Activated CD8-positive, alpha-beta memory T cell treated with anti-CD3 and anti-CD28 coated beads, Interleukin-2, amount 50 U/mL, for 24 hours (primary cell): ENCODE measurements at regions not wholly inside any gene's neighbourhood (a gene's known extent, or its start where the extent isn't known, plus 50 kb on each side); places are given as distances from the start of the nearest gene placed in this dataset.
A peak's percentile ranks its signal among the peaks of the same experiment; 100 is the strongest.
"Not testable (repeated sequence)": the region's sequence is repeated elsewhere in the genome, so short reads cannot be mapped to it uniquely, and the experiment has no call there.

Experiments
- DNase-seq: peaks from one replicate; pipeline ENCODE4 v3.0.0-alpha.2; 2020; ENCODE audit errors: extremely low read depth

DNA sequence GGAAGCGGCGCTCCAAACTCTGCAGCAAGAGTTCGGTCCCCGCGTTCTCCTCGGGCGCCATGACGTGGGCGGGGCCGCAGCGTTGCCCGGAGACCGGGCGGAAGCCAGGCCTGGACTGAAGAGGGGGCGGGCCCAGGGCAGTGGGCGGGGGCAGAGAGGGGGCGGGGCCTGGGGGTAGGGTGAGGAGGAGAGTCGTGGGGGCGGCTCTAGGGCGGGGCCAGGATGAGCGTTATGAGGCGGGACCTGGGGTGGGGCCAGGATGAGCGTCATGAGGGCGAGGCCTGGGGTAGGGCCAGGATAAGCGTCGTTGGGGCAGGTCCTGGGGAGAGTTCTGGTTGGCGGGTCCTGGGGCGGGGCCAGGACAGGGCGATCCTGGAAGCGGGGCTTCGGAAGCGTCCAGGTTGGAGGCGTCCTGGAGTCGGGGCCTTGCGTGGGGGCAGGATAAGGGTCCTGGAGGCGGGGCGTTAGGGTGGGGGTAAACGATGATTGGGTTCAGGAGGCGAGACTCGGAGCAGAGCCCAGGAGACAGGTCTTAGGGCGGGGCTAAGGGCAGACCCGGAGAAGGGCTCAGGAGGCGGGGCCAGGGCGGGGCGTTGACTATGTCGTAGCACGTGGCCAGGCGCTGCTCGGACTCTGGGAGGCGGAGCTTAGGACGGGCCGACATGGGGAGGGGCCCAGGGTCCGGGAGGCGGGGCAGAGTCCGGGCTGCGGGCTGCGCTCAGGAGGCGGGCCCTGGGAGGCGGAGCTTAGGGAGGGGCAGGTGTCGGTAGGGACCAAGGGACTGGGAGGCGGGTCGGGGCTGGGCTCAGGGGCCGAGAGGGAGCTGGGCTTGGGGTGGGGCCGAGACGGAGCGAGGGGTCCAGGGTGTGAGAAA is 131.1 kb upstream of the ALDH3B2 start:
- DNase-seq: peak; percentile 95

DNA sequence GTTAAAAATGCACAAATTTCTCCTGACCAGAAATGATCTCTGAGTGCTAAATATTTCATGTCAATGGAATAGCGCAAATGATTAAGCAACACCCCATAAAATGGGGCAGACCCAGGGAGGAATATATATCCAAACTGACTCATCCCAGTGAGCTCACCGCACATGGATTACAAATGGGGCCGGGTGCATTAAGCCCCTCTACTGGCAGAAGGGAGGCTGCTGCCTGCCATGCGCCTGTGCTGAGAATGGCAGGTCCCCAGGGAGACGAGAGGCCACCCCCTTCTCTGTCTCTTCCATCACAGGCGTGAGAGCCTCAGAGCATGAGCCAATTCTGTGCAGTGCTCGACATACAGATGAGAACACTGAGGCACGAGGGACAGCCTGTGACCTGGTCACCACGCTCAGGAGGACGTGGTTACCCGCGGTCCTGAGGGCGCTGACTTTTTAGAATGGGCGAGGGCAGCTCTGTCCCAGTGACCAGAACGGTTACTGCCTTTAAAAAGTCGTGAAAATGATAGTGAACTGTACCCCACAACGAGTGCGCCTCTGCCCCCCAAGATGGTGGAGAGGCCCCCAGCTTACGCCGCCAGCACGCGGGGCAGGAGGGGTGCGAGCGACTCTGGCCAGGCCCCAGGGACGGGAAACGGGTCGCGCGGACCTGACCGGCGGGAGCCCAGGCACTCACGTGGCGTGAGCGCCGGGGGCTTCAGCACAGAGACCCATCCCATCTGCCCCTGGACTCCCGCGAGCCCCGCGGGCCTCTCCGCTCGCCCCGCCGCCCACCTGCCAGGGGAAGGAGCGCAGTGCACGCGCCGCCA is 130.2 kb upstream of the ALDH3B2 start:
- DNase-seq: not testable (repeated sequence)

DNA sequence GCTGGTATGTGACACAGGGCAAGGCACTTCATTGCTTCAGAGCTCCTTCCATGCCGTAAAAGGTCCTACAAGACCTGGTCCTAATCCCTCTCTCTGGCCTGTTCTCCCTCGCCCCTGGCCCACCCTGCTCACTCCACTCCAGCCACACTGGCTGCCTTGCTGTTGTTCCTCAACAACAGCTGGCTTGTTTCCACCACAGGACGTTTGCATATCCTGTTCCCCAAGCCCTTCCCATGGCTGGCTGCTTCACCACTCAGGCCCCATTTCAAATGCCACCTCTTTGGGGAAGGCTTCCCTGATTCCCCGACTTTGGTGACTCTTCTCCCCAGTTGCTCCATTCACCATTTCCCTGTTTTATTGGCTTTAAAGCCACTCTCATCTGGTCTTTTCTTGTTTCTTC is 129.1 kb upstream of the ALDH3B2 start:
- DNase-seq: not testable (repeated sequence)

DNA sequence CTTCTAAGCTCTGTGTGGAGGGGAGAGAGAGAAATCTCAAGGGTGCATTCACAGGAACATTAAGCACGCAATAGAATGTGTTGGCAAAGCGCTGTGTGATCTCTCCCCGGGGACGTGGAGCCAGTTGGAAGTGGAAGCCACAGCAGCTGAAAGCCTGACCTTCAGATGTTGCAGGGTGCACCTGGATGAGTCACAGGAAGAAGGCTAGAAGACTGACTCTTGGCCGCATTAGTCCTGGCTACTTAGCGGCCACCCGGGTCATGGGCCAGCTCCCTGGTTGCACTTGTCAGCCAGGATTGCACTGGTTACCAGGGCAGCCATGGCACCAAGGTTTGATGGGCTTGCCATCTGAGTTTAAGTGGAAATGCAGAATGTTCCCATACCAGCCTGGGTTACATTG is 128.6 kb upstream of the ALDH3B2 start:
- not testable (repeated sequence) for DNase-seq

DNA sequence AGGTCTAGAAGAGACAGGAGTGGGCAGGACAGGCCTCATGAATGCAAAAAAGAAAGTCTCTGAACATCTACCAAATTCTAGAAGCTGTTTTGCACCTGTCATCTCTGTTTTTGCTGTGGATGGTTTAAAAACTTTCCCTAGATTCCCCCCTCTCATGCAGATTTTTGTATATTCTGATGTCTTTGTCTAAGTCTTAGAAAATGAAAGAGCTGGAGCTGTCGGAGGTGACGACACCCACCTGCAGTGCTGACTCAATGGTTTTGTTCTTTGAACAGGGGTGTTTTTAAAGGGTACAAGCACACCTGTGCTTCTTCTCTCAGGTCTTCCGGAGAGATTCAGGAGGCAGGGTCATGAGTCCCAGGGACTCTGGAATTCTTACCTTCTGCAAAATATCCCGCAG is 128.2 kb upstream of the ALDH3B2 start:
- not testable (repeated sequence) for DNase-seq

DNA sequence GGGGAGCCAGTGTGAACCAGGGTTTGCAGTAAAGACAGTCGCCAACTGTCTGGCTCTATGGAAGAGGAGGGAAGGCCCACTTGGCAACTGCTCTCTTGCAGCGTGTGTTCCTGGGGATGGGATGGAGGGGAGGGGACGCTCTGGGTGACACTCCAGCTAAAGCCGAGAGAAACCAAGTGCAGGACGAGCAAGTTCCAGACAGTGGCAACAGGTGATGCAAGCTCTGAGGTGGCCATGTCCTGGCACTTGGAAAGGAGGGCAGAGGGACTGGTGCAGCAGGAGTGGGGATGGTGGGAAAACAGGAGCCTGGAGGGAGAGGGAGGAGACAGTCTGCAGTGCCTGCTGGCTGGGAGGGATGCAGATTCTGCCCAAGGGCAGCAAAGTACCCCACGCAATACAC is 127.0 kb upstream of the ALDH3B2 start:
- not testable (repeated sequence) for DNase-seq

DNA sequence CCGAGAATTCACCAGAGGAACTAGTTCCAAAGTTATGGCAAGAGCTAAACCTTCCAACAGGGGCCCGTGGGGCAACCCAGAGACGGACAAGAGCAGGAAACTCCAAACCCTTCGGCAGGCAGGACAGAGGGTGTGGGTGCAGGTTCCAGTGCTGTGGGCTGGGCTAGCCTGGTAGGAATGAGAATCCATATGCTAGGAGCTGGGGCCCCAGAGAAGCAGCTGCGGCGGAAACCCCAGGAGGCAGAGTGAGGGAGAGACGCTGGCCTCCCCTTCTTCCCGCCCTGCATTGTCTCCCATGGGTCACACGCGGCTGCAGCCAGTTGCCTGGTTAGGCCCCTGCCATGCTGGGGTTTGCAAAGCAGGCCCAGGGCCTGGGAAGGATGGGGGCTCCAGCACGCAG is 126.2 kb upstream of the ALDH3B2 start:
- not testable (repeated sequence) for DNase-seq

DNA sequence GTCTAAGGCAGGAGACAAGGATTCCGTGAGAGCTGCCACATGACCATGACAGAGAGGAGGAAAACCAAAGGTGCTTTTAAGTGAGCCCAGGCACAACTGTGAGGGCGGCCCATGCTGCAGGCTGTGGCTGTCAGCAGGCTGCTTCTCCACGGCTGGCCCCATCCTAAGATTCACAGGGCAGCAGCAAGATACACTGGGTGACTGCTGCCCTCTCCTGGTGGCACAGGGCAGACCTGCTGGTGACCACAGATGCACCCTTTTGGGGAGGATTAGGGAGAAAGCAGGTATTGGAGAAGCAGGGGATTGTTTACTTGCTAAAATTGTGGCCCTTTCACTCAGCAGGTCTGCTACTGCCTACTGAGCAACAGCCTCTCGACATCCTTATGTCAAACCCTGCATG is 125.4 kb upstream of the ALDH3B2 start:
- DNase-seq: not testable (repeated sequence)

DNA sequence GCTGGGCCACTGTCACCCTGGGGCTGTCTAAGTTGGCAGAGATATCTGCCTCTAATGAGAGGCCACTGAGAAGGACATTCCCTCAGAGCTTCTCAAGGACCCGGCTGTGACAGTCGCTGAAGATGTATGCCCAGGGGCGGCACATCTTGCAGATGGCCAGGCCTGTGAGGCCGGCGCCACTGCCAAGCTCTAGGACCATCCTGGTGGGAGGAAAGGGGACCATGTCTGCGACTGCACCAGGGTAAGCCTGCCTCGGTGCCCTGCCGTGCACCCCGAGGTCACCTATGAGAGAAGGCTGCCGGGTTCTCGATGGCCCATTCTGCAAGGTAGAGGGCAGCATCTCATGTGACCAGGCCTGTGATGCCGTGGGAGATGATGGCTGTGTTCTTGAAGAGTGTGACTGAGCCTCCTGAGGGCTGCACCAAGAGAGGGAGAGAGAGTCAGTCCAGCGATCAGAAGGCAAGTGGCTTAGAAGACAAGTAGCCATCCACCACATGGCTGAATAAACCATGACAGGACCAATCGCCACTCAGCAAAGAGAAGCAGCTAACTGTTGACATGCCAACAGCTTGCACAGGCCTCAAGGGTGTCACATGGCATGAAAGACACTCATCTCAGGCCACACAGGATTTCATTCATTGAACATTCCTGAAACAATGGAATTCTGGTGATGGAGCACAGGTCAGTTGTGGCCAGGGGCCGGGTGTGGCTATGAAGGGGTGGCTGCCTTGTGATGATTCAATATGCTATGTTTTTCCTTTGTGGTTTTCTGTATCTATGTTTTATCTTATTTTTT is 123.5 kb upstream of the ALDH3B2 start:
- not testable (repeated sequence) for DNase-seq

DNA sequence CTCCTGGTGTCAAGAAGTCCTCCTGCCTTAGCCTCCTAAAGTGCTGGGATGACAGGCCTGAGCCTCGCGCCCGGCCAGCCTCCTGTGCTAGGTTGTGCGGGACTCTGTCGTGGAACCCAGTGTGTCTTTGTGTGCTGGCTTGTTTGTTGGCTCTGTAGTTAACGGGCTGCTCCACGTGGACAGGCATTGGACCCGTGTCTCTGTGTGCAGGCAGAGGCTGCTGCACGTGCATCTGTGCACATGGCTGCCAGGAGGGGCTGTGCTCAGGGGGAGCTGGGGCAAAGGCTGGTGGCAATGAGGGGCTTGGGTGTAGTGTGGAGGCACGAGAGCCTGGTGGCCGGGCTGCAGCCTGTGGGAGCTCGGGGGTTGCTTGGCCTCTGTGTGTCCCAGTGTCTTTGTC is 121.3 kb upstream of the ALDH3B2 start:
- no peak for DNase-seq

DNA sequence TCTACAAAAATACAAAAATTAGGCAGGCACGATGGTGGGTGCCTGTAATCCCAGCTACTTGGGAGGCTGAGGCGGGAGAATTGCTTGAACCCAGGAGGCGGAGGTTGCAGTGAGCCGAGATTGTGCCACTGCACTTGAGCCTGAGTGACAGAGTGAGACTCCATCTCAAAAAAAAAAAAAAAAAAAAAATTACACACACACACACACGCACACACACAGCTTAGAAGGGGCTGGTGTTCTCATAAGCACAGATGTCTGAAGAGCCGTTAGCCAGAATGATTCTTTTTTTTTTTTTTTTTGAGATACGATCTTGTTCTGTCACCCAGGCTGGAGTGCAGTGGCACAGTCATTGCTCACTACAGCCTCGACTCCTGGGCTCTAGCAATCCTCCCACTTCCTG is 119.3 kb upstream of the ALDH3B2 start:
- DNase-seq: not testable (repeated sequence)

DNA sequence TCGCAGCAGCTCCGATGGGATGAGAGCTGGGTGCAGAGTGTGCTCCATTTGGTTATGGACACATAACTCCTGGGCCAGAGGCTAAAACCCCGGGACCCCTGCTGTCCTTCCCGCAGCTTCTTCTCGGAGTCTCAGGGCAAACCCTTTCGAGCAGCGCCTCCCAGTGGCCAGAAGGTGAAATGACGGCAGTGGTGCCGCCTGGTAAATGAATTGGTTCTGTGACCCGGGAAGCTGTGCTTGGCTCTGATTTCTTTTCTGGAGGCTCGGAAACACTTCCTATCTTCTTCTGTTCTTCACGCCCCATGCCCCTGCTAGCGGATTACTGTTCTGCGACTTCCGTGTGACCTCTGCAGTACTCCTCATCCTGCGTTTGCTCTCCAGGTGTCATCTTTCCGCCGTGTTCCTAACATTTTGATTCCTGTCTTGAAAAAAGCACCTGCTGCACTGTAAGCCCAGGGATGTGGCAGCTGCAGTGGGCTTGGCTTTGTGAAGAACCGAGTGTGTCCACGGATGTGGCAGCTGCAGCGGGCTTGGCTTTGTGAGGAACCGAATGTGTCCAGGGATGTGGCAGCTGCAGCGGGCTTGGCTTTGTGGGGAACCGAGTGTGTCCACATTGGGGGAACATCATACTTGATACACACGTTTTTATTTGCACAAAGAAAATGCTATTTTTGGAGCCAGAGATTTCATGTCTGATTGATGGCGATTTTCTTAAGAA is 118.0 kb upstream of the ALDH3B2 start:
- DNase-seq: not testable (repeated sequence)

DNA sequence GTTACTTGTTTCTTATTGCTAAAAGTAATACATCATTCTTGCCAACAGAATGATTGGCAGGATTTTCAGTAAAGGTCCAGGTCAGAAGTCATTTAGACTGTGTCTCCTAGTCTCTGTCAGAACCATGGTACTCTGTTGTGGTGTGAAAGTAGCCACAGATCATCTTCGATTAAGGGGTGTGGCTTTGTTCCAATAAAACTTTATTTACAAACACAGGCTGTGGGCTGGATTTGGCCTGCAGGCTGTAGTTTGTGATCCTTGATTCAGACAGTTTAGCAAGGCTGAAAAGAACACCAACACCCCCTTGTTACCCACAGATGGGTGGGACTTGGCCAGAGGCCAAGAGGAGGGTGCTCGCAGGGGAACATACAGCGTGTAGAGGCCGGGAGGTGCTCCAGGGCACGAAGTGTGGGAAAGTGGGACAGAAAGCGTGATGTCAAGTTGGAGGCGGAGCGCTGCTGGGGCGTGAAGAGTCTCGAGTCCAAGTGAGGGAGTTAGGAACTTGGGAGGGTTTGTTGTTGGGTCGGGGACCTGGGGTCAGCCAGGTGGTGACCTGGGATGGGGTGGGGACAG is 117.3 kb upstream of the ALDH3B2 start:
- not testable (repeated sequence) for DNase-seq

DNA sequence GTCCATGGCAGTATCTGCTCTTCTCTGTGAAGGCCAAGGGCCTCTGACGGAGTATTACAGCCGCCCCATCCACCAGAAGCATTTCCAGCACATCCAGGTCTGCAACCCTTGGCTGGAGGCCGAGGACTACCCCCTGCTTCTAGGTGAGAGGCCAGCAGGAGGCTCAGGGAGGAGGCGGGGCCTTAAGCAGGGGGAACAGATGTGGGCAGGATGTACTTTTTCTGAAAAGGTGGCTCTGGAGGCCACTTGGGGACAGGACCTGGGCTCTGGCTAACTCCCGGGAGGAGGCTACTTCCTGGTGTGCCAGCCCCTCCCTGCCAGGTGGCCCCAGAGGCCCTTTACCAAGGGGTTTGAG is 113.9 kb upstream of the ALDH3B2 start:
- not testable (repeated sequence) for DNase-seq

DNA sequence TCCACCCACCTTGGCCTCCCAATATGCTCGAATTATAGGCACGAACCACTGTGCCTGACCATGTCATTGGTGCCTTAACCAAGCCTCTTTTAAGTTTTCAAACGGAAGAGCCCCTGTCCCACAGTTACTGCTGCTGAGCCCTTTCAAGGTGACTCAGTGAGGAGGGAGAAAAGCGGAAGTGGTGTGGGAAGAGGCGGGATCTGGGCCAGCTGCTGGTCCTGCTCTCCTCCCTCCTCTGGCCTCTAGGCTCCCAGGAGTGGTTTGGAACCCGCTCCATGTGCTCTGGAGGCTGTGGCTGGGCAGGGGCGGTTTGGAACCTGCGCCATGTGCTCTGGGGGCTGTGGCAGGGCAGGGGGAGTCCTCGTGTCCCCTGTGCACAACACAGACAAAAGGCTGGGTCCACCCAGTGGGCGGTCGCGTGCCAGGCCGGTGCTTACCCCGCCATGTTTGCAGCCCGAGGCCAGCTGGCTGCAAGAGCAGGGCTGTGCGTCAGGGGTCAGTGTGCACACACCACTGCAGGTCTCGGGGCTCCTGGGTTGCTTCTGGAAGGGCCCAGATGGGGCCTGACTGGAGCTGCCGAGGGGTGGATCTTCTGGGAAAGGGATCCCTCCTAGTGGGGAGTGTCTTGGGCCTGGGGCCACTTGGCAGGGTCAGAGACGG is 113.4 kb upstream of the ALDH3B2 start:
- DNase-seq: not testable (repeated sequence)

DNA sequence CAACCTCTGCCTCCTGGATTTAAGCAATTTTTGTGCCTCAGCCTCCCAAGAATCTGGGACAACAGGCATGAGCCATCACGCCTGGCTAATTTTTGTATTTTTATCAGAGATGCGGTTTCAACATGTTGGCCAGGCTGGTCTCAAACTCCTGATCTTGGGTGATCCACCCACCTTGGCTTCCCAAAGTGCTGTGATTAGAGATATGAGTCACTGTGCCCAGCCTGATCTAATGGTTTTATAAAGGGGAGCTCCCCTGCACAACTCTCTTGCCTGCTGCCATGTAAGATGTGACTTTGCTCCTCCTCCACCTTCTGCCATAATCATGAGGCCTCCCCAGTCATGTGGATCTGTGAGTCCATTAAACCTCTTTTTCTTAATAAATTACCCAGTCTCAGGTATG is 107.5 kb upstream of the ALDH3B2 start:
- DNase-seq: not testable (repeated sequence)

DNA sequence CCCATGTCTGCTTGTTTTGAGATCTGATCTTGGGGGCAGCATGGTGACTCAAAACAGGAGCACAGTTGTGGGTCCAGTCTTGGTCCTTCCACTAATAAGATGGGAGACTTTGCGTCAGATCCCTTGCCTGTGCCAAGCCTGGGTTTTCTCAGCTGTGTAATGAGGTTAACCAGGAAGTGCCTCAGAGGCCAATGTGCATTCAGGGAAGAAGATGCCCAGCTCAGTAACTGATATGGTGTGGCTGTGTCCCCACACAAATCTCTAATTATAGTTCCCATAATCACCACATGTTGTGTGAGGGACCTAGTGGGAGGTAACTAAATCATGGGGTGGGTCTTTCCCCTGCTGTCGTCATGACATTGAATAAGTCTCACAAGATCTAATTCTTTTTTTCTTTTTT is 107.1 kb upstream of the ALDH3B2 start:
- DNase-seq: not testable (repeated sequence)

DNA sequence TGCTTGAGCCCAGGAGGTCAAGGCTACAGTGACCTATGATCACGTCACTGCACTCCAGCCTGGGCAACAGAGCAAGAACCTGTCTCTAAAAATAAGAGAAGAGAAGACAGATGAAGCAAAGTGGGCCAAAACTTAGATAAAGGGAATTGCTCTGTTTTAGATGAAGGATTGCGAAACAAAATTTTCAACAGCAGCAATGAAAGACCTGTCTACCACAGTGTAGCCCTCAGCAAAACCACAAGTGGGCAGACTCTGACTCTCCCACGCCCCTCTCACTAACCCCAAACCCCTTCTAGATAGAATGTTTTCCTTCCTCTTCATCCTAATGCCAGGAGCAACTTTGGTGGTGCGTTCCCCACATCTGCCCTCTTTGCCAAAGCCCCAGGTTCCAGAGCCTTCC is 105.6 kb upstream of the ALDH3B2 start:
- DNase-seq: no peak

DNA sequence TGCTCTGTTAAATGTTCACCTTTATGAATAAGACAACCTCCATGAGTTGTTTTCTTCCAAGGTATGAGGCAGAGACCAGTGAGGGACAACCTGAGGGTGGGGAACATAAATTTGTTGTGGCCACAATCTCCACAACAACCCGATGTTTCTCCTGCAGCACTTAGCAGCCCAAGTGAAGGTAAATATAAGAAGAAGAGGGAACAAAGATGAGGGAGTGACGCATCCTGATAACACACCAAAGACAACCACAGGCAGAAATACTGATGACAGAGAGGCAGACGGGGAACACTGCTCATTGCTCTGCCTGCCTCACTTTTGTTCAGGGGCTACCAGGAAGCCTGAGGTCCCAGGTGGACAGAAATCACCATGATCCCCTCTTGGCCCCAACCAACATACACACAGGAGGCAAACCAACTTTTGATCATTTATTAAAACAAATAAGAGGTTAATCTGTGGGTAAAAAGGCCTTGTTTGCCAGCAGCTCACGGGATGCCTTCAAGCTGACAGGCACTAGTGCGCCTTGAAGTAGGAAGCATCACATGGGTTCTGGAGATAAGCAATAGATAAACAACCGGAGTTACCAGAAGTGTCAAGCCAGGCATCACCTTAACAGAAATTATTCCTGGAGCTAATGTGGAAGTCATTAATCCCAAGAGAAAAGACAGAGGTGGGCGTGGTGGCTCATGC is 104.9 kb upstream of the ALDH3B2 start:
- not testable (repeated sequence) for DNase-seq
